ENCODE measurements at regions not wholly inside any gene's neighbourhood (a gene's known extent, or its start where the extent isn't known, plus 50 kb on each side); places are given as distances from the start of the nearest gene placed in this dataset.

DNA sequence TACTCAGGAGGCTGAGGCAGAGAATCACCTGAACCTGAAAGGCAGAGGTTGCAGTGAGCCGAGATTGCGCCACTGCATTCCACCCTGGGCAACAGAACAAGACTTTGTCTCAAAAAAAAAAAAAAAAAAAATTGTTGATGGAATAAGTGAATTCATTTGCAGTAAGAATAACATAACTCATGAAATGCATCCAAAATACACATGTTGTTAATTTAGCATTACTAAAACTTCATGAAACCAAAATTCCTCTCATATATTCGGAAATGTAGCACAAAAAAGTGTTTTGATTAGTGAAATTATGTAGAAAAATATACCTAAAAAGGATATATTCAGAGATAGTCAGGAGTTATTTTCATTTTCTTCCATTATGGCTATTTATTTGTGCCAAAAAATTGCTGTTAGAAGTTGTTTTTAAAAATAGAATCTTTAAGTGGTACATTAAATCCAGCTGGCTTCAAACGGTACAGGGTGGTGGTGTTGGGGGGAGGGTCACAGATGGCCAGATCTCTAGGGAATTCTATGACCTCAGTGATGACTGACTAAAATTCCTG lies 78.2 kb upstream of the UGP2 start:
- TF ChIP-seq, protein P1, sequence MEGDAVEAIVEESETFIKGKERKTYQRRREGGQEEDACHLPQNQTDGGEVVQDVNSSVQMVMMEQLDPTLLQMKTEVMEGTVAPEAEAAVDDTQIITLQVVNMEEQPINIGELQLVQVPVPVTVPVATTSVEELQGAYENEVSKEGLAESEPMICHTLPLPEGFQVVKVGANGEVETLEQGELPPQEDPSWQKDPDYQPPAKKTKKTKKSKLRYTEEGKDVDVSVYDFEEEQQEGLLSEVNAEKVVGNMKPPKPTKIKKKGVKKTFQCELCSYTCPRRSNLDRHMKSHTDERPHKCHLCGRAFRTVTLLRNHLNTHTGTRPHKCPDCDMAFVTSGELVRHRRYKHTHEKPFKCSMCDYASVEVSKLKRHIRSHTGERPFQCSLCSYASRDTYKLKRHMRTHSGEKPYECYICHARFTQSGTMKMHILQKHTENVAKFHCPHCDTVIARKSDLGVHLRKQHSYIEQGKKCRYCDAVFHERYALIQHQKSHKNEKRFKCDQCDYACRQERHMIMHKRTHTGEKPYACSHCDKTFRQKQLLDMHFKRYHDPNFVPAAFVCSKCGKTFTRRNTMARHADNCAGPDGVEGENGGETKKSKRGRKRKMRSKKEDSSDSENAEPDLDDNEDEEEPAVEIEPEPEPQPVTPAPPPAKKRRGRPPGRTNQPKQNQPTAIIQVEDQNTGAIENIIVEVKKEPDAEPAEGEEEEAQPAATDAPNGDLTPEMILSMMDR (conservative IDR thresholded peaks at IDR 0.05 in 1 of 2, IDR thresholded peaks at IDR 0.05 in 1 of 2; ENCODE audit: low read depth in 1 of 2, low read length in 2 of 2), result no peak
- TF ChIP-seq EZH2 (IDR thresholded peaks at IDR 0.05; ENCODE audit: low read length, missing control alignments), result no peak
- DNase-seq (ENCODE audit: low read depth in 2 of 2), result peak; percentile 23 to 56

DNA sequence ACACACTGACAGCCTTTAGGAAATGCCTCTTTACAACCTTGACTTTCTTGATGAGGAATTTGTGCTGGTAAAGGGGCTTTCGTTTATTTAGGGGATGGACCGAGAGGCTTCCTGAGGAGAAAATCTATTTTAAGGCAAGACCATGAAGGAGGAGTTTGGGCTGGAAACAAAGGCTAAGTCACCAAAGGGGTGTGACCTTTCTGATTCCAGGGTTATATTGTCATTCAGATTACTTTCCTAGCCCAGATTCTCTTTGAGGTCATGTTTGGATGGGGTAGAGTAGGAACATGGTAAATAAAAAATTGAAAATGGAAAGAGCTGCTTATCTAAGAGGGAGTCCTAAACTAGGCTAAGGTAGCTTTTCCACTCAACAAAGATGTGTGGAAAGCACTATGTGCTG lies 77.1 kb upstream of the UGP2 start:
- Histone ChIP-seq H3K36me3 (ENCODE audit: control insufficient read depth, insufficient read depth, low read length) (no peaks in the 10 kb centered on the region), H3K4me1 (ENCODE audit: control insufficient read depth, extremely low read depth, insufficient read depth, low read length) (peaks cover 12% of the 10 kb centered on the region), H3K4me3 (replicated peaks in 1 of 4; ENCODE audit: control extremely low read depth in 1 of 4, insufficient read depth in 1 of 4, low read depth in 3 of 4, low read length in 4 of 4) (no peak overlapping the region), H3K4me2 (ENCODE audit: extremely low read depth, insufficient read depth, low read length) (no peak overlapping the region), H3K27ac (ENCODE audit: insufficient read depth, low read length) (no peak overlapping the region), H3K79me2 (ENCODE audit: control insufficient read depth, insufficient read depth, low read length) (no peaks in the 10 kb centered on the region), H3K9ac (ENCODE audit: insufficient read depth, low read length) (no peak overlapping the region), H3K9me3 (ENCODE audit: control insufficient read depth, insufficient read depth, low read depth, low read length) (no peaks in the 10 kb centered on the region), H2AFZ (ENCODE audit: low read length) (no peak overlapping the region), H3K27me3 (ENCODE audit: control insufficient read depth, insufficient read depth, low read length) (no peaks in the 10 kb centered on the region), H4K20me1 (ENCODE audit: control insufficient read depth, extremely low read depth, insufficient read depth, low read length) (no peaks in the 10 kb centered on the region)
- DNase-seq (ENCODE audit: low read depth in 2 of 2), result no peak
- TF ChIP-seq EZH2 (IDR thresholded peaks at IDR 0.05; ENCODE audit: low read length, missing control alignments), result no peak
- TF ChIP-seq, protein P1 (conservative IDR thresholded peaks at IDR 0.05 in 1 of 2, IDR thresholded peaks at IDR 0.05 in 1 of 2; ENCODE audit: low read depth in 1 of 2, low read length in 2 of 2), result no peak

More for the DNA sequence above, 78.2 kb upstream of the UGP2 start:
- peaks cover 12% of the 10 kb centered on the region for H3K4me1 ChIP-seq (ENCODE audit: control insufficient read depth, extremely low read depth, insufficient read depth, low read length)
- no peak overlapping the region for H2AFZ ChIP-seq (ENCODE audit: low read length)
- H3K79me2 ChIP-seq (ENCODE audit: control insufficient read depth, insufficient read depth, low read length), result no peaks in the 10 kb centered on the region
- H3K9ac ChIP-seq (ENCODE audit: insufficient read depth, low read length), result no peak overlapping the region
- no peaks in the 10 kb centered on the region for H4K20me1 ChIP-seq (ENCODE audit: control insufficient read depth, extremely low read depth, insufficient read depth, low read length)
- no peaks in the 10 kb centered on the region for H3K36me3 ChIP-seq (ENCODE audit: control insufficient read depth, insufficient read depth, low read length)
- peak overlapping the region; percentile 8 for H3K27ac ChIP-seq (ENCODE audit: insufficient read depth, low read length)
- H3K4me2 ChIP-seq (ENCODE audit: extremely low read depth, insufficient read depth, low read length), result peak overlapping the region; percentile 72
- no peaks in the 10 kb centered on the region for H3K9me3 ChIP-seq (ENCODE audit: control insufficient read depth, insufficient read depth, low read depth, low read length)
- no peak overlapping the region for H3K4me3 ChIP-seq (replicated peaks in 1 of 4; ENCODE audit: control extremely low read depth in 1 of 4, insufficient read depth in 1 of 4, low read depth in 3 of 4, low read length in 4 of 4)
- no peaks in the 10 kb centered on the region for H3K27me3 ChIP-seq (ENCODE audit: control insufficient read depth, insufficient read depth, low read length)

DNA sequence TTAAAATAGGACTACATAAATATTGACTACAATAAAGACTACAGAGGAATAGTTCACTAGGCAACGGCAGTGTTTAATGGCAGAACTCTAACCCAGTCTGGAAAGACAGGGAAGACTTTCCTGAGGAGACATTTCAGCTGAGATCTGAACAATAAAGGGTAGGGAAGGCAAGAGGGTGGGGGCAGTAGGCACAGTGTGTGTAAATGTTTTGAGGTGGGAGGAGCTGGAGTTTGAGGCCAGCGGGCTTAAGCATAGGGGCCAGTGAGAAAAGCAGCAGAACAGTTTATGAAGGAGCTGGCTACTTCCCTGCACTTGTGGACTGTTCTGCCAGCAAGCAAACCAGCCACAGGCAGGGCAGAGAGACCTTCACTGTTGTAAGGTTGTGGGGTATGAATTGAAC lies 76.6 kb upstream of the UGP2 start:
- Histone ChIP-seq H3K4me3 (replicated peaks in 1 of 4; ENCODE audit: control extremely low read depth in 1 of 4, insufficient read depth in 1 of 4, low read depth in 3 of 4, low read length in 4 of 4) (no peak overlapping the region), H2AFZ (ENCODE audit: low read length) (no peak overlapping the region), H3K4me1 (ENCODE audit: control insufficient read depth, extremely low read depth, insufficient read depth, low read length) (peaks cover 12% of the 10 kb centered on the region), H3K27ac (ENCODE audit: insufficient read depth, low read length) (no peak overlapping the region), H3K36me3 (ENCODE audit: control insufficient read depth, insufficient read depth, low read length) (no peaks in the 10 kb centered on the region), H3K4me2 (ENCODE audit: extremely low read depth, insufficient read depth, low read length) (no peak overlapping the region), H3K9ac (ENCODE audit: insufficient read depth, low read length) (no peak overlapping the region), H3K9me3 (ENCODE audit: control insufficient read depth, insufficient read depth, low read depth, low read length) (no peaks in the 10 kb centered on the region), H3K27me3 (ENCODE audit: control insufficient read depth, insufficient read depth, low read length) (no peaks in the 10 kb centered on the region), H4K20me1 (ENCODE audit: control insufficient read depth, extremely low read depth, insufficient read depth, low read length) (no peaks in the 10 kb centered on the region), H3K79me2 (ENCODE audit: control insufficient read depth, insufficient read depth, low read length) (no peaks in the 10 kb centered on the region)
- TF ChIP-seq EZH2 (IDR thresholded peaks at IDR 0.05; ENCODE audit: low read length, missing control alignments), result no peak
- TF ChIP-seq, protein P1 (conservative IDR thresholded peaks at IDR 0.05 in 1 of 2, IDR thresholded peaks at IDR 0.05 in 1 of 2; ENCODE audit: low read depth in 1 of 2, low read length in 2 of 2), result no peak
- DNase-seq (ENCODE audit: low read depth in 2 of 2), result no peak

All from fibroblast of lung (primary cell).